T-helper 1 cell treated with Interleukin-12 subunit alpha and Interleukin-12 subunit beta and Interleukin-4 antibody, amounts not matched to agents 30 μg/mL and 1 μg/mL, for 36 hours (primary cell): ENCODE measurements at regions not wholly inside any gene's neighbourhood (a gene's known extent, or its start where the extent isn't known, plus 50 kb on each side); places are given as distances from the start of the nearest gene placed in this dataset.
A peak's percentile ranks its signal among the peaks of the same experiment; 100 is the strongest.

ENCODE experiments used
- H3K27ac Mint-ChIP-seq: one replicate; pipeline ENCODE4 v1.8.0; 2021; ENCODE audit warnings: mild to moderate bottlenecking, mixed read lengths
- H3K27me3 Mint-ChIP-seq: one replicate; pipeline ENCODE4 v1.8.0; 2021; ENCODE audit warnings: low read depth, mixed read lengths
- H3K36me3 Mint-ChIP-seq: one replicate; pipeline ENCODE4 v1.8.0; 2021; ENCODE audit warnings: low read depth, mixed read lengths
- H3K4me1 Mint-ChIP-seq: one replicate; pipeline ENCODE4 v1.8.0; 2021; ENCODE audit warnings: low read depth, mixed read lengths
- H3K4me3 Mint-ChIP-seq: one replicate; pipeline ENCODE4 v1.8.0; 2021; ENCODE audit warnings: mild to moderate bottlenecking, moderate library complexity, mixed read lengths
- H3K9me3 Mint-ChIP-seq: one replicate; pipeline ENCODE4 v1.8.0; 2021; ENCODE audit warnings: mixed read lengths

DNA sequence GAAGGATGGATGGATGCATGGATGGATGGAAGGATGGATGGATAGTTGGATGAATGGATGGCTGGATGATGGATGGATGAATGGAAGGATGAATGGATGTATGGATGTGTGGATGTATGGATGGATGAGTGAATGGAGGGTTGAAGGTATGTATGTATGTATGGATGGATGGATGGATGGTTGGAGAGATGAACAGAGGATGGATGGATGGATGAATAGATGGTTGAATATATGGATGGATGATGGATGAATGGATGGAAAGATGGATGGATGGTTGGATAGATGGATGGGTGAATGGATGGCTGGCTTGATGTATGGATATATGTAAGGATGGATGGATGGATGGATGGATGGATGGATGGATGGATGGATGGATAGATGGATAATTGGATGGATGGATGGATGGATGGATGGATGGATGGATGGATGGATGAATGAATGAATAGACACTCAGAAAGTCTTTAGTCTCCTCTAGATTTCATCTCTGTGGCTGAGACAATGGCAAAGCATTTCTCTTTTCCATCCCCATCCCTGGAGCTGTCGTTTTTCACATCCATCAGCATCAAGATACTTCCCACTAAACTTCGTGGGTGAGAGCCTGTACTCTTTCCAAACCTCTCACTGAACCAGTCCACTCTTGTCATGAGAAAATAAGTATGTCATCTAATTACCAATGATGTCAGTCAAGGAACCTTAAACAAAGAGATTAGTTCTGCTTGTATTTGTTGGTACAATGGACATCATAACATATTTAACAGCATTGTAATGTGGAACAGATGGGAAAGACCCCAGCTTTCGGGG is 74.8 kb upstream of the CLMN start:
- peaks cover 6% of the 10 kb centered on the region for H3K9me3 Mint-ChIP-seq
- H3K27ac Mint-ChIP-seq: peak overlapping the region; percentile 4

GRCh38 chr14:95392841-95393240 is 73.1 kb upstream of the CLMN start:
- no peaks in the 10 kb centered on the region for H3K27me3 Mint-ChIP-seq
- no peak overlapping the region for H3K4me3 Mint-ChIP-seq
- no peaks in the 10 kb centered on the region for H3K4me1 Mint-ChIP-seq
- no peak overlapping the region for H3K27ac Mint-ChIP-seq
- H3K9me3 Mint-ChIP-seq: peaks cover 6% of the 10 kb centered on the region
- no peaks in the 10 kb centered on the region for H3K36me3 Mint-ChIP-seq

More for the DNA sequence above, 74.8 kb upstream of the CLMN start:
- no peak overlapping the region for H3K4me3 Mint-ChIP-seq
- H3K36me3 Mint-ChIP-seq: no peaks in the 10 kb centered on the region
- H3K4me1 Mint-ChIP-seq: no peaks in the 10 kb centered on the region
- H3K27me3 Mint-ChIP-seq: no peaks in the 10 kb centered on the region

GRCh38 chr14:95391331-95391730 is 71.6 kb upstream of the CLMN start:
- H3K4me3 Mint-ChIP-seq: no peak overlapping the region
- peaks cover 6% of the 10 kb centered on the region for H3K9me3 Mint-ChIP-seq
- no peaks in the 10 kb centered on the region for H3K4me1 Mint-ChIP-seq
- H3K36me3 Mint-ChIP-seq: no peaks in the 10 kb centered on the region
- H3K27ac Mint-ChIP-seq: no peak overlapping the region
- H3K27me3 Mint-ChIP-seq: no peaks in the 10 kb centered on the region

DNA sequence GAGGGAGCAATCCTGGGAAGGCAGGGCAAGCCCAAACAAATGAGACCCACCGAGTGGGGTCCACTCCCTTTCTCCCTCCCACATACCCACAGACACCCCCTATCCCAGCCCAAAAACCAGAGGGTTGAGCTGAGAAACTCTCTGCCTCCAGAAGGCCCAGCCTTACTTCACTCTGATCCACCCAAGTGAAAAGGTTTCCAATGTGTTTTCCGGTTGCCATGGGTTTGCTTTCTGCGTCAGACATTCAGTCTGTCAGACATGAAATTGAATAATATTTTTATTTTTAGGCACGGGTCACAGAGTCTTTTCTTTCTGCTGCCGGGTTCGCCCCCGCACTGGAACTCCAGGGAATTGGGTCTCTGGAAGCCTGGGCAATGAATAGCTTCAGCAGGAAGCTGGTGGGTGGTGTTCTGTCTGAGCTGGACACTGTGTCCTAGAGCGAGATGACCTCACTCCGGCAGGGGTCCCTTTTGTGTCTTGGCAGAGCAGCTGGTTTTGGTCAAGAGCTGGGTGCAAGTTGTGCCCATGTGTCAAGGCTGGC is 69.8 kb upstream of the CLMN start:
- peaks cover 6% of the 10 kb centered on the region for H3K9me3 Mint-ChIP-seq

DNA sequence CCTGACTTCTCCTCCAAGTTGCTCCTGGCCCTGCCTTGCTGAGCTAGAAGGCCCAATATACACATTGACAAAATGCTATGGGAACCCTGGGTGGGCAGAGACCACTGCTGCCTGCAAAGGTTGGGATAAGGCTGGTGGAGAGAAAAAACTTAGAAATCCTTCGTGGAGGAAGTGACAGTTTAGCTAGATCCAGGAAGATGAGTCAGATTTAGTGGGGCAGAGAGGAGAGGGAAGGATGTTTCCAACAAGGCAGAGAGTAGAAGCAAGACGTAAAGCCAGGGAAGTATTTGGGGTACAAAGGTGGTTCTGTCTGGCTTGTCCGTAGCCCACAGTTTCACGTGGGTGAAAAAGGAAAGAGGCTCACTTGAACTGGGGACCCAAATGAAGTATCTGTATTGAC is 69.0 kb upstream of the CLMN start:
- H3K9me3 Mint-ChIP-seq: no peaks in the 10 kb centered on the region
- H3K4me1 Mint-ChIP-seq: no peaks in the 10 kb centered on the region
- no peaks in the 10 kb centered on the region for H3K36me3 Mint-ChIP-seq
- no peaks in the 10 kb centered on the region for H3K27me3 Mint-ChIP-seq
- H3K27ac Mint-ChIP-seq: no peak overlapping the region
- H3K4me3 Mint-ChIP-seq: no peak overlapping the region

More for the DNA sequence above, 69.8 kb upstream of the CLMN start:
- Mint-ChIP-seq H3K27ac (no peak overlapping the region), H3K4me1 (no peaks in the 10 kb centered on the region), H3K4me3 (no peak overlapping the region), H3K27me3 (no peaks in the 10 kb centered on the region), H3K36me3 (no peaks in the 10 kb centered on the region)

GRCh38 chr14:95387826-95388445 is 68.2 kb upstream of the CLMN start:
- no peaks in the 10 kb centered on the region for H3K4me1 Mint-ChIP-seq
- H3K27me3 Mint-ChIP-seq: no peaks in the 10 kb centered on the region
- no peaks in the 10 kb centered on the region for H3K9me3 Mint-ChIP-seq
- H3K27ac Mint-ChIP-seq: no peak overlapping the region
- no peaks in the 10 kb centered on the region for H3K36me3 Mint-ChIP-seq
- H3K4me3 Mint-ChIP-seq: no peak overlapping the region

DNA sequence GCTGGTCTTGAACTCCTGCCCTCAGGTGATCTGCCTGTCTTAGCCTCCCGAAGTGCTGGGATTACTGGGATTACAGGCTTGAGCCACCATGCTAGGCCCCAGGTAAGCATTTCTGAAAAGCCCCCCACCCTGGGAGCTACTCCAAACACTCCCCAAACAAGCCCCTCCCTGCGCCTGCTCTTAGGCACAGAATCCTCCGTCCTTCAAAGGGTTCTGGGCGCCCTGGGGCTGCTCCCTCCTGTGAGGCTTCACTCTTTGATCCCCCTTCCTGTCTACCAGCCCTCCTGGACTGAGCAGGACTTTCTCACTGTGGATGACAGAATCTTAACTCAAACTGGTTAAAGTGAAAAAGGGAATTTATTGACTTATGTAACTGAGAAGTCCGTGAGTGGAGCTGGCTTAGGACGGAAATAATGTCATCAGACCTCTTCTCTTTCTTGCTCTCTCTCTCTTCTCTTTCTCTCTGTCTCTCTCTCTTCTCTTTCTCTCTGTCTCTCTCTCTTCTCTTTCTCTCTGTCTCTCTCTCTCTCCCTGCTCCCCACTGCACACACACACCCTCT is 66.9 kb upstream of the CLMN start:
- H3K27me3 Mint-ChIP-seq: no peaks in the 10 kb centered on the region

DNA sequence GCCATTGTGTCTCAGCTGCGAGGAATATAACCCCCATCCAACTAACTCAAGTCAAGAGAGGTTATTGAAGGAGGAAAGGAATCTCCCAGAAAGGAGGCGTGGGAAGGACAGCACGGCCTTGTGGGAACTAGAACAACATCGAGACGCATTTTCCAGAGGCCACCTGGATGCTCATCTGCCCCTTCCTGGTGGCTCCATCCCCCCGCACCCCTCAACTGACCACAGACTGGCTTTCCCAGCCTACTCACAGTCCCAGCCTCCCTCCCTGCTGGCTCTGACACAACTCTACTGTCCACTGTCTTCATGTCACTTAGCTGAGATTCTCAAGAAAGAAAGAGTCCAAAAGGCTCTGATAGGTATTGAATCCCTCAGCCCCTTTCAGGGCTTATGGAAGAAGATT is 66.0 kb upstream of the CLMN start:
- H3K36me3 Mint-ChIP-seq: no peaks in the 10 kb centered on the region
- H3K27ac Mint-ChIP-seq: no peak overlapping the region
- no peak overlapping the region for H3K4me3 Mint-ChIP-seq
- peaks cover 4% of the 10 kb centered on the region for H3K9me3 Mint-ChIP-seq
- H3K27me3 Mint-ChIP-seq: no peaks in the 10 kb centered on the region
- H3K4me1 Mint-ChIP-seq: no peaks in the 10 kb centered on the region

More for the DNA sequence above, 66.9 kb upstream of the CLMN start:
- peak overlapping the region; percentile 39 for H3K27ac Mint-ChIP-seq
- H3K4me3 Mint-ChIP-seq: no peak overlapping the region
- H3K9me3 Mint-ChIP-seq: no peaks in the 10 kb centered on the region
- H3K4me1 Mint-ChIP-seq: no peaks in the 10 kb centered on the region
- no peaks in the 10 kb centered on the region for H3K36me3 Mint-ChIP-seq

- no peaks in the 10 kb centered on the region for H3K36me3 Mint-ChIP-seq
- H3K27ac Mint-ChIP-seq: no peak overlapping the region
- H3K27me3 Mint-ChIP-seq: no peaks in the 10 kb centered on the region
- H3K4me1 Mint-ChIP-seq: no peaks in the 10 kb centered on the region
- H3K9me3 Mint-ChIP-seq: peaks cover 19% of the 10 kb centered on the region
- H3K4me3 Mint-ChIP-seq: no peak overlapping the region
Observed at GRCh38 chr14:95382747-95383146, 63.0 kb upstream of the CLMN start.

- Mint-ChIP-seq H3K36me3 (no peaks in the 10 kb centered on the region), H3K9me3 (peaks cover 19% of the 10 kb centered on the region), H3K4me1 (no peaks in the 10 kb centered on the region), H3K4me3 (no peak overlapping the region), H3K27me3 (no peaks in the 10 kb centered on the region), H3K27ac (no peak overlapping the region)
Observed at GRCh38 chr14:95381726-95382125, 62.0 kb upstream of the CLMN start.

- H3K4me3 Mint-ChIP-seq: no peak overlapping the region
- H3K4me1 Mint-ChIP-seq: no peaks in the 10 kb centered on the region
- no peaks in the 10 kb centered on the region for H3K36me3 Mint-ChIP-seq
- H3K27me3 Mint-ChIP-seq: peaks cover 9% of the 10 kb centered on the region
- H3K27ac Mint-ChIP-seq: no peak overlapping the region
- H3K9me3 Mint-ChIP-seq: peaks cover 19% of the 10 kb centered on the region
Observed at GRCh38 chr14:95380350-95381042, 60.8 kb upstream of the CLMN start.

- no peaks in the 10 kb centered on the region for H3K4me1 Mint-ChIP-seq
- no peaks in the 10 kb centered on the region for H3K36me3 Mint-ChIP-seq
- no peak overlapping the region for H3K27ac Mint-ChIP-seq
- no peak overlapping the region for H3K4me3 Mint-ChIP-seq
- H3K27me3 Mint-ChIP-seq: peaks cover 9% of the 10 kb centered on the region
- H3K9me3 Mint-ChIP-seq: peaks cover 19% of the 10 kb centered on the region
Observed at GRCh38 chr14:95379634-95380033, 59.9 kb upstream of the CLMN start.

GRCh38 chr14:95375539-95376109 is 55.9 kb upstream of the CLMN start:
- Mint-ChIP-seq H3K4me3 (no peak overlapping the region), H3K27ac (no peak overlapping the region), H3K9me3 (peaks cover 15% of the 10 kb centered on the region), H3K4me1 (no peaks in the 10 kb centered on the region), H3K27me3 (peaks cover 9% of the 10 kb centered on the region), H3K36me3 (no peaks in the 10 kb centered on the region)

DNA sequence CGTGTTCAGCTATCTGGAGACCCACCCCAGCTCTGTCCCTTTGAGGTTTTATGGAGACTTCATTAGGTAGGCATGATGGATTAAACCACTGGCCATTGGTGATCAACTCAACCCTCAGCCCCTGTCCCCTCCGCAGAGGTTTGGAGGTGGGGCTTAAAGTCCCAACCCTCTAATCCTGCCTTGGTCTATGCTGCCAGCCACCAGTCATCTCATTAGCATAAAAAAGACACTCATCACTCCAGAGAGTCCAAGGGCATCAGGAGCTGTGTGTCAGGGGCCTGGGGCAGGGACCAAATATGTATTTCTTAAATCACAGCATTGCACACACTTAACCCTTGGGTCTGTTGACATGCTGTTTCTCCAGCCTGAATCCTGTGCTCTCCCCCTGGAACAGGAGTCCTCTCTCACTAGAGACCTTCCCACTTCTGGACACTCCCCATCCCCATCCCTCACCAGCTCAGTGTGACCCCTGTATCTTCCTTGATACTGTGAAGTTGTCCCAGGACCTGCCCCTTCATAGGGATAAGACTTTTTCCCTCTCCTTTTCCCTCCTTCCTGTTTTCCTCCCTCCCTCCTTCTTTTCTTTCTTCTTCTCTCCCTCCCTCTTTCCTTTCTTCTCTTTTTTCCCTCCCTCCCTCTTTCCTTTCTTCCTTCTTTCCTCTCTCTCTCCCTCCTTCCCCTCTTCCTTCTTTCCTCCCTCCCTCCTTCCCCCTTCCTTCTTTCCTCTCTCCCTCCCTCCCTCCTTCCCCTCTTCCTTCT is 54.7 kb upstream of the CLMN start:
- Mint-ChIP-seq H3K27ac (no peak overlapping the region), H3K9me3 (peaks cover 3% of the 10 kb centered on the region), H3K4me3 (no peak overlapping the region), H3K36me3 (no peaks in the 10 kb centered on the region), H3K4me1 (no peaks in the 10 kb centered on the region), H3K27me3 (peaks cover 9% of the 10 kb centered on the region)
